HG02884 (cell line): ENCODE measurements at regions not wholly inside any gene's neighbourhood (a gene's known extent, or its start where the extent isn't known, plus 50 kb on each side); places are given as distances from the start of the nearest gene placed in this dataset.
"Not testable (repeated sequence)": the region's sequence is repeated elsewhere in the genome, so short reads cannot be mapped to it uniquely, and the experiment has no call there.

Experiments
- ATAC-seq: cut with Tn5 transposase; IDR thresholded peaks from one replicate; pipeline ENCODE4 v1.9.1; 2021; ENCODE audit warnings: mild to moderate bottlenecking, moderate library complexity; ENCODE audit not compliant: unreplicated experiment

DNA sequence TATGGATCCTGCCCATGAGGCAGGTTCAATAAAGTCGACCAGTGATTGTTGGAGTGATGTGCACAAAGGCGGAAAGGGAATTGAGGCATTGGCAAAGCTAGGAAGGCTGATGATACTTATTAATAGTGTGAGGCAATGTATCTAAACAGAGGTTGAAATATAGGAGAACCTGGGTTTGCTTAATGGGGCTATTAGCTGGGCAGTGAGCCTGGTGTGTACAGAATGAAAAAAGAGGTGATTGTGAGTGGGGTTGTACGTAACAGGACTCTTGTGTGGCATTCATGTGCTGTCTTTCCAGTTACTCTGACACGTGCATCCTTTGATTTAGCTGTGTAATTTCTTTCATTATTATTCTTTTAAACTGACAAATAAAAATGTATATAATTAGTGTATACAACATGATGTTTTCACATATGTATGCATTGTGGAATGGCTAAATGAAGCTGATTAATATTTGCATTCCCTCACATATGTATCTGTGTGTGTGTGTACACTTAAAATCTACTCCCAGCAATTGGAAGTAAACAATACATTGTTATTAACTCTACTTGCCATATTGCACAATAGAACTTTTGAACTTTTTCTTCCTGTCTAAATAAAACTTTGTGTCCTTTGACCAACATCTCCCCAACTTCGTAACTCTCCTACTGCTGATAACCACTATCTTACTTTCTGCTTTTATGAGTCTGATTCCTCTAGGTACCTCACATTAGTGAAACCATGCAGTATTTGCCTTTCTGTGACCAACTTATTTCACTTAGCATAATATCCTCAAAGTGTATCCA is 220.5 kb upstream of the SLC35B3 start:
- ATAC-seq: no peak

DNA sequence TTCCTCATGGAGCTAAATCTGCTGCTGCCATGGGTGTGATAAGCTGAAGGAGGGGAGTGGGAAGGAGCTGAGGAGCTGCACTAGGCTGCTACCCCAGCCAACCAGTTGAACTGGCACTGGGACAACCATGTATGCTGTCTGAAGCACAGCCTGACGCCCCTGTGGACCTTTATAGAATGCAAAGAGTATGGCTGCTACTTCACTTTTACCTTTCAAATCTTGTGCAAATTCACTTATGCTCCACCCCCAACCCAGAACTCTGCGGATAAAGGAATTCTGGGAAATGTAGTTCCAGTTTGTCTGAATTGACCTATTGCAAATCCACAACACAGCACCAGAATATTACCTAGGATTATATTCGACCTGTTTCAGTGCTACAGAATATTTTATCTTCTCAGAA is 217.4 kb upstream of the SLC35B3 start:
- no peak for ATAC-seq

- ATAC-seq: no peak
These were observed 216.7 kb upstream of the SLC35B3 start for GRCh38 chr6:8651998-8652397.

- no peak for ATAC-seq
These were observed 209.9 kb upstream of the SLC35B3 start for GRCh38 chr6:8645212-8645611.

GRCh38 chr6:8644306-8644705 is 209.0 kb upstream of the SLC35B3 start:
- ATAC-seq: no peak

DNA sequence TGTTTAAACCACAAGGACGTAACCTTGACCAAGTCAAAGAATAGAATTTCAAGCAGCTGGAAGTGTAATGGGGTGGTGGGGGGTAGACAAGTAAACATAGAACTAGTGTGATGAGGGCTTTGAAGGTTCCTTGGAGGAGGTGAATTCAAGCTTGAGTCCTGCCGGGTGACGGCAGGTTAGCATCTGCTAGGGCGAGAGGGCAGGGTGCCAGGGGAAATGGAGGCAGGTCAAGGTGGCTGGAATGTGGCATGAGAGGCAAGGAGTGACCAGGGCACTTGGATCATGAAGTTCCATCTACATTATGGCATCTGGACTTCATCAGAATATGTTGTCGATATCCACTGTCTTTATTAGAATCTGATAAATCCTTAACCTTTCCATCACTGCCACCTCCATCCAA is 207.5 kb upstream of the SLC35B3 start:
- ATAC-seq: no peak

DNA sequence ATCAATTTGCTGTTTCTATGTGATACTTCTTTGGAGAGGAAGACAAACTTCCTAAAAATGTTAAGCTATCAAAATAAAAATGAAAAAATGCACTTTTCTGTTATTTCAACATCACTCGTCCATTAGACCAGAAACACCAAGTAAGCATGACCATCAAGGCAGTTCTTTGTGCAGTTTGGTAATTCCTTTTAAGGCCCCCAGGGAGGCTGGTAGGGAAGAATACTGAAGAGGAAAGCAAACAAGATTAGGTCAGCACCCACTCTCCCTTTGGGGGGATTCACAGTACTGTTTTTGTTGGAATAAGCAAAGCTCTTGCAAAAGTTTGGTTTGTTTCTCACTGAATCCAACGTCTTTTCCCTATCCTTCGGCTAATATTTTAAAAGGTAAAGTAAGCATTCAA is 206.8 kb upstream of the SLC35B3 start:
- ATAC-seq: no peak

DNA sequence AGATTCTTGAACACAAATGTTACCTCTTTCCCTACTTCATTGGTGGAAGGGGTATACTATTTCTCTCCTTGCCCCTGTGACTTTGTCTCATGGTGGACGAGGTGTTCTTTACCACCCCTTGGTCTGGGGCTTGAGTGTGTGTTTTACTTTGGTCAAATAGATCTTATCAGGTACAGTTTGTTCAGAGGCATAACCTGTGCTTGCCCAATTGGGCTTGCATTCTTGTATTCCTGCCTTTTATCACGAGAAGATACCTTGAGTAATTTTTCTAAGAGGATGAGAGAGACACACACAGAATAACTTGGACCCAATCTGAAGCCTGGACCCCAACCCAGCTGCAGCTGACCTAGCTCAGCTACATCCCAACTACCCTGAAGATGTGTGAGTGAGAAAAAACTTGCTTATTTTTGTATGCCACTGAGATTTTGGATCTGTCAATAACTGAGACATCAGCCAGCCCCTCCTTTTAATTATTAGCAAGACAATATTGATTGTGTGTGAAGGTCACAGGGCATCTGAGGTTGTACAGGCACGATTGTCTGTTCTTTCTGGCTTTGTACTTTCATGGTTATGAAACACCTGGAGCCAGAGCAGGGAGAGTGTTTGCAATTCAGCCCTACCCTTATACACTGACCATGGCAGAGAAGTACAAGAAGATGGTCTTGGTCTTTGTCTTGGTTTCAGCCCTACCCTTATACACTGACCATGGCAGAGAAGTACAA is 204.7 kb upstream of the SLC35B3 start:
- ATAC-seq: no peak

GRCh38 chr6:8637896-8638597 is 202.7 kb upstream of the SLC35B3 start:
- ATAC-seq: no peak

GRCh38 chr6:8633762-8634161 is 198.4 kb upstream of the SLC35B3 start:
- ATAC-seq: no peak

GRCh38 chr6:8628736-8629135 is 193.4 kb upstream of the SLC35B3 start:
- no peak for ATAC-seq

DNA sequence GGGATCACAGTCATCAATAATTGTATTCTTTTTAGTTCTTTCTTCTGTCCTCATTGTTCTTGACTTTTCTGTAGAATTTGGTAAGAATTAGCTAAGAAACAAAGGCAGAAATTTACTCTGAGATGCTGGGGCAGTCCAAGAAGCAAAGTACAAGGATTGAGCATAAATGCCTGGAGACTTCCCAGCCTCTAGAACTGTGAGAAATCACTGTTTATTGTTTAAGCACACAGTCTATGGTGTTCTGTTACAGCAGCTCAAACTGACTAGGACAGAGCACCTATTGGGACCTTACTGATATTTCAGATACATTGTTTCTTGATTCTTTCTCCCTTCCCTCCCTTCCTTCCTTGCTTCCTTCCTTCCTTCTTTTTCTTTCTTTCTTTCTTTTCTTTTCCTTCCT is 192.7 kb upstream of the SLC35B3 start:
- ATAC-seq: no peak

DNA sequence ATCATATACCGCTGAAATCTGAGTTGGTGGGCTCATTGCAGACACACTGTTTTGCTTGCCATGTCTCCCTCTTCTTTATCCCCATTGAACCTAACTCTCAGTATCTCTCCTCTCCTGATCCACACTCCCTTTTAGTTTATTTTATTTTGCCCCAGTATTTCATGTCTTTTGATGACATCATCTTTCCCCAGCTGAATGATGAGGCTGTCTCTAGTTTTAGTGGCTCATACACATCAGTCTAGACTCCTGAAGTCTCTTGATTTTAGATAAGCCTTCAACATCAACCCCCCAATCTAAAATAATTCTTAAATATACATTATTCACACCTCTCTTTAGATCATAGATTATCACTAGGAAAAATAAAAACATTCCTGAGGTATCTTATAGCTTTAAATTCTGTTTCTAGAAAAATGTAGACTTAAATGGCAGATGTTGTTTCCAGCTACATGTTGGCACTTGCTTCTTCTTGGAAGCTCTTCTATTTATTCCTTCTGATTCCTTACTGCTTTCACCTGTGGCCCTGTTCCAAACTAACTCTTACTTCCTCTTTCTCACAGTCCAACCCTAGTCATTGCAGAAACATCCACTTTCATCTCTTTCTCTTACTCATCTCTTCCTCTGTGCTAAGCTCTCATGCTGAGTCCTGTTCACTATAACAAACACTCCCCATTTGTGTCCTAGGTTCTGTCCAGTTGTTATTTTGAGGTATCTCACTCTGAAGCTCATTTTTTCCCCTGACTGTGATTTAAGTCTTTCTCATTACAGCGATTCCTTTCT is 191.9 kb upstream of the SLC35B3 start:
- peak; percentile 87 for ATAC-seq

DNA sequence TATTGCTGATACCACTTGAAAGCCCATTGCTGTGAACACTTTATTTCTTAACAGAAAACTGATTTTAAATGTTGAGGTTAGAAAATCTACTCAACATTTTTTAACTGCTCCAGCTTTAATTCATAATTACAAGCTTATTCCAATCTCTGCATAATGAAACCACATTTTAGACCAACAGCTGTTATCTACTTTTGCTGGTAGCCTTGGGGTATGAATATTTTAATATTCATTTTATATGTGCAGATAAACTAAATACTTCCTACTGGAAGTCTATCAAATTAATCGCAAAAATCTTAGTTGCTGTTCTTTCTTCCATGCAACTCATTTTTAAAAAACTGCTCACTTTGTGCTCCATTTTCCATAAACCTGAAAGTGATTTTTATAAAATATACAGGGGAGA is 189.3 kb upstream of the SLC35B3 start:
- ATAC-seq: no peak

- ATAC-seq: no peak
These were observed 188.1 kb upstream of the SLC35B3 start for GRCh38 chr6:8623441-8623840.

DNA sequence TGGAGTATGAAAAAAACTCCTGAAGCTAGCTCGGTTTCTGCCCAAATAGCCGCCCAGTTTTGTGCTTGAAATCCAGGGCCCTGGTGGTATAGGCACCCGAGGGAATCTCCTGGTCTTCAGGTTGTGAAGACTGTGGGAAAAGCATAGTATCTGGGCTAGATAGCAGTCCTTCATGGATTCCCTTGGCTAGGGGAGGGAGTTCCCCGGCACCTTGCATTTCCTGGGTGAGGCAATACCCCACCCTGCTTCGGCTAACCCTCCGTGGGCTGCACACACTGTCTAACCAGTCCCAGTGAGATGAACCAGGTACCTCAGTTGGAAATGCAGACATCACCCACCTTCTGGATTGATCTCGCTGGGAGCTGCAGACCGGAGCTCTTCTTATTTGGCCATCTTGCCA is 184.5 kb upstream of the SLC35B3 start:
- ATAC-seq: no peak

DNA sequence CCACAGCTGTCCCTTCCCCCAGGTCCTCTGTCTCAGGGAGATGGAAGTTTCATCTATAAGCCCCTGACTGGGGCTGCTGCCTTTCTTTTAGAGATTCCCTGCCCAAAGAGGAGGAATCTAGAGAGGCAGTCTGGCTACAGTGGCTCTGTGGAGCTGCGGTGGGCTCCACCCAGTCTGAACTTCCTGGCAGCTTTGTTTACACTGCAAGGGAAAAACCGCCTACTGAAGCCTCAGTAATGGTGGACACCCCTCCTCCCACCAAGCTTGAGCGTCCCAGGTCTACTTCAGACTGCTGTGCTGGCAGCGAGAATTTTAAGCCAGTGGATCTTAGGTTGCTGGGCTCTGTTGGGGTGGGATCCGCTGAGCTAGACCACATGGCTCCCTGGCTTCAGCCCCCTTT is 184.1 kb upstream of the SLC35B3 start:
- not testable (repeated sequence) for ATAC-seq

DNA sequence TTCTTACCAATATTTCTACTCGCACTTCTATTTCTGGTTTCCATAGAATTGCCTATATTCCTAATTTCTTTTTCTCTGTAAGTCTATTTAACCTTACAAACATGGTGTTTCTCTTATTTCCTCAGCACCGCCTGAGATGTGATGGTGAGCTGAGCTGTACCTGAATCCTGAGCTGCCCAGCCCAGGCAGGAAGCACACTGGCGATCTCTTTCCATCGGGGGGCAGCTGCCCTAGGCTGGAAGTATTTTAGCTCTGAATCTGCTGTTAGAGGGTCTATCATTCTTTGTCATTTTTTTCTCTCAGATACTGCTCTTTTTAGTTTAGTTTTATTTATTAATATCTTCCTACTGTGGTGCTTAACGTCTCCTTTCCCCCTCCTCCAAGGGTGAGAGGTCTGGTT is 173.4 kb upstream of the SLC35B3 start:
- ATAC-seq: no peak

DNA sequence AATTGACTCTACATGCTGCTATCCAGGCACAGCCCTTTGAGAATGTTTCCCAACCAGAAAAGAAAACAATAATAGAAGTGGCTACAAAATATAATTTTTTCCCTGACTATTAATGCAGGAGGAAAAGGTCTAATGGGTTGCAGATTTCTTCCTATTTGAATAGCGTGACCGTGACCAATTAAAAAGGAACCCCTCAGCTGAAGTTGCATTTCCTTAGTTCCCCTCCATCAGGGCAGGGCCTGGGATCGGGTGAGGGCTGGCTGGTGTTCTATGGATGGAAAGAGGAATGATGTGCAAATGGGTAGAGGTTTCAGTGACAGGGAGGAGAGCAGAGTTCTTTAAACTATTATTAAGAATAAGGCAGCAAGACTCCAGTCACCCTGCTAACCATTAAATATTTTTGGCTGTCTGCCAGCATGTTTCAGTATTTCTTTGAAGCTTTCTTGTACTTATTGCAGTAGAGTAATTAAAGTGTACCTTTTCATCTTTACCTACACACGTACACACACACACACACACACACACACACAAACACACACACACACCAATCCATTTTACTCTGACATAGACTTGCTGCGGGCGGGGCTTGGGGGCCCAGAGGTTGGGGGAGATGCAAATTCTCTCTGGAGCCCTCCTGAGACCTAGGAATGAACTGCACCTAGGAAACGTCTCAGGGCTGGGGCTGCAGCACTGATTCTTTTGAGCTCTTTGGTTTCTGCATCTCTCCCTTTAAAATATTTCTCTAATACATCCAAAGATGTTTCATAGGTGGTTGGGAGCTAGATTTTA is 154.8 kb upstream of the SLC35B3 start:
- no peak for ATAC-seq

- ATAC-seq: no peak
These were observed 152.8 kb upstream of the SLC35B3 start for GRCh38 chr6:8588176-8588575.
